Endodermal cell (in vitro differentiated cells): ENCODE measurements at regions not wholly inside any gene's neighbourhood (a gene's known extent, or its start where the extent isn't known, plus 50 kb on each side); places are given as distances from the start of the nearest gene placed in this dataset.

Experiments used
- DNase-seq: peaks from one replicate; pipeline ENCODE4 v3.0.0-alpha.2; 2017
- H3K27ac ChIP-seq: 2 replicates; pipeline ENCODE4 v1.5.1; 2013; ENCODE audit warnings: mild to moderate bottlenecking, low read depth, low read length, moderate library complexity
- H3K27me3 ChIP-seq: 2 replicates; pipeline ENCODE4 v1.6.1; 2013; ENCODE audit warnings: mild to moderate bottlenecking, low read length, moderate library complexity; ENCODE audit not compliant: insufficient read depth, control insufficient read depth, poor library complexity, severe bottlenecking
- H3K36me3 ChIP-seq: 2 replicates; pipeline ENCODE4 v1.7.0; 2013; ENCODE audit warnings: mild to moderate bottlenecking, low read length, moderate library complexity; ENCODE audit not compliant: control insufficient read depth, insufficient read depth
- H3K4me1 ChIP-seq: one replicate; pipeline ENCODE4 v1.7.0; 2013; ENCODE audit warnings: low read length; ENCODE audit not compliant: control insufficient read depth, insufficient read depth
- H3K4me3 ChIP-seq: 2 replicates; pipeline ENCODE4 v1.5.1; 2013; ENCODE audit warnings: mild to moderate bottlenecking, low read length, moderate library complexity
- H3K9ac ChIP-seq: 2 replicates; pipeline ENCODE4 v1.6.1; 2013; ENCODE audit warnings: mild to moderate bottlenecking, low read length, moderate library complexity; ENCODE audit not compliant: poor library complexity, severe bottlenecking; ENCODE audit errors: extremely low read depth
- H3K9me3 ChIP-seq: 2 replicates; pipeline ENCODE4 v1.6.1; 2013; ENCODE audit warnings: mild to moderate bottlenecking, low read length, moderate library complexity; ENCODE audit not compliant: control insufficient read depth
- H3K27ac Mint-ChIP-seq: 2 replicates; pipeline ENCODE4 v1.8.0; 2020; ENCODE audit warnings: mixed read lengths
- H3K27me3 Mint-ChIP-seq: 2 replicates; pipeline ENCODE4 v1.8.0; 2021; ENCODE audit warnings: mild to moderate bottlenecking, mixed read lengths; ENCODE audit not compliant: insufficient read depth
- H3K36me3 Mint-ChIP-seq: 2 replicates; pipeline ENCODE4 v1.8.0; 2020; ENCODE audit warnings: low read depth, mixed read lengths
- H3K4me1 Mint-ChIP-seq: 2 replicates; pipeline ENCODE4 v1.8.0; 2020; ENCODE audit warnings: mixed read lengths
- H3K4me3 Mint-ChIP-seq: 2 replicates; pipeline ENCODE4 v1.8.0; 2020; ENCODE audit warnings: mild to moderate bottlenecking, moderate library complexity, mixed read lengths
- H3K9me3 Mint-ChIP-seq: 2 replicates; pipeline ENCODE4 v1.8.0; 2020; ENCODE audit warnings: mild to moderate bottlenecking, mixed read lengths
- WGBS, 2 experiments: methylation state at CpG; one replicate each; pipeline versions ENCODE4 v1.1.5 to v1.1.7; 2013; ENCODE audit warnings: missing lambda C conversion rate in 2 of 2, mixed read lengths in 1 of 2; ENCODE audit not compliant: insufficient coverage in 1 of 2, insufficient read length in 1 of 2; 5-methylcytosine and 5-hydroxymethylcytosine counted together
- TF ChIP-seq, protein P1 (sequence below): fragments of 200-600 bp; sonication (generic); conservative IDR thresholded peaks from 2 replicates; pipeline ENCODE4 v1.5.0; 2021; ENCODE audit warnings: antibody characterized with exemption, mild to moderate bottlenecking

DNA sequence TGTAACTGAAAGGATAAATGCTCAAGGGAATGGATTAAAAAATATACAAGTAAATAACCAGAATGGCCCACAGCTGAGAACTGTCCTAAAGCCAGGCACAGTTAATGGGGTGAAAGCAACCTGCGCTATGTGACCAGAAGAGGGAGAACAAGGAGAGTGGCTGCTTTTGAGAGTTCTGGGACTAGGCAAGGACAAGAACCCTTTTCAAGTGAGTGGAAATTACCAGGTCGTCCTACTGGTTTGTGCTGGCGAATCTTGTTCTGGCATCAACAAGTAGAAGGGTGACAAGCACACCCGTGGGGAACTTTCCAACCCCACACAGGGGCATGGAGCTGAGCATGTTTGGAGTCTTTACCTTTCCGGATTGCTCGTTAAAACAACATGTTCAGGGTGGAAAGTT lies 82.8 kb downstream of the TMEM17 start:
- no peaks in the 10 kb centered on the region for H3K27me3 ChIP-seq
- WGBS, 2 experiments: 82 to 84% methylated on average over 4 to 6 of the region's 6 CpGs
- H3K4me1 Mint-ChIP-seq: no peaks in the 10 kb centered on the region
- H3K36me3 Mint-ChIP-seq: no peaks in the 10 kb centered on the region
- H3K9ac ChIP-seq: no peak overlapping the region
- H3K27me3 Mint-ChIP-seq: no peaks in the 10 kb centered on the region
- no peak overlapping the region for H3K4me3 ChIP-seq
- no peaks in the 10 kb centered on the region for H3K36me3 ChIP-seq
- H3K9me3 Mint-ChIP-seq: peaks cover 7% of the 10 kb centered on the region
- H3K27ac ChIP-seq: no peak overlapping the region
- no peak overlapping the region for H3K27ac Mint-ChIP-seq
- H3K4me3 Mint-ChIP-seq: no peak overlapping the region
- H3K4me1 ChIP-seq: no peaks in the 10 kb centered on the region
- peak; percentile 70 for DNase-seq
- TF ChIP-seq, protein P1, sequence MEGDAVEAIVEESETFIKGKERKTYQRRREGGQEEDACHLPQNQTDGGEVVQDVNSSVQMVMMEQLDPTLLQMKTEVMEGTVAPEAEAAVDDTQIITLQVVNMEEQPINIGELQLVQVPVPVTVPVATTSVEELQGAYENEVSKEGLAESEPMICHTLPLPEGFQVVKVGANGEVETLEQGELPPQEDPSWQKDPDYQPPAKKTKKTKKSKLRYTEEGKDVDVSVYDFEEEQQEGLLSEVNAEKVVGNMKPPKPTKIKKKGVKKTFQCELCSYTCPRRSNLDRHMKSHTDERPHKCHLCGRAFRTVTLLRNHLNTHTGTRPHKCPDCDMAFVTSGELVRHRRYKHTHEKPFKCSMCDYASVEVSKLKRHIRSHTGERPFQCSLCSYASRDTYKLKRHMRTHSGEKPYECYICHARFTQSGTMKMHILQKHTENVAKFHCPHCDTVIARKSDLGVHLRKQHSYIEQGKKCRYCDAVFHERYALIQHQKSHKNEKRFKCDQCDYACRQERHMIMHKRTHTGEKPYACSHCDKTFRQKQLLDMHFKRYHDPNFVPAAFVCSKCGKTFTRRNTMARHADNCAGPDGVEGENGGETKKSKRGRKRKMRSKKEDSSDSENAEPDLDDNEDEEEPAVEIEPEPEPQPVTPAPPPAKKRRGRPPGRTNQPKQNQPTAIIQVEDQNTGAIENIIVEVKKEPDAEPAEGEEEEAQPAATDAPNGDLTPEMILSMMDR: peak; percentile 74
- no peaks in the 10 kb centered on the region for H3K9me3 ChIP-seq

DNA sequence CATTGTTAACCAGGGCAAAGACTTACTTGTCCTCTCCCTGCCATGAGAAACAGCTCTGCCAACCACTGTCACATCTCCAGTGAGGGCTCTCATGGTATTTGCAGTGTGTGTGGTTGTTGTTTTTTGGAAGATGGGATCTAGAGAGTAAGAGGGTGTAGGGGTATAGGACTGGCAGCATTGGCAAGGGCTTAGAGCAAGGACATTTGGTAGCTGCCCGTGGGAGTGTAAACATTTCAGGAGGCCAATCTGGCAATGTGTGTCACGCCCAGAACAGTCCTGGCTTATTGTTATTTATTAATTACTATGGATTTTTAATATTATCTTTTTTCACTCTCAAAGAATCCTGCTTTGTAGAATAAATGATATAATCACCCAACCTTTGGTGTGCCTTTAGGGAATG lies 90.5 kb downstream of the TMEM17 start:
- Histone ChIP-seq H3K36me3 (no peaks in the 10 kb centered on the region), H3K9me3 (no peaks in the 10 kb centered on the region), H3K27me3 (no peaks in the 10 kb centered on the region), H3K9ac (no peak overlapping the region), H3K4me1 (peaks cover 11% of the 10 kb centered on the region), H3K27ac (no peak overlapping the region), H3K4me3 (no peak overlapping the region)
- H3K4me1 Mint-ChIP-seq: peaks cover 13% of the 10 kb centered on the region
- no peaks in the 10 kb centered on the region for H3K27me3 Mint-ChIP-seq
- DNase-seq: no peak
- no peak overlapping the region for H3K27ac Mint-ChIP-seq
- TF ChIP-seq, protein P1: no peak
- peaks cover 6% of the 10 kb centered on the region for H3K9me3 Mint-ChIP-seq
- H3K36me3 Mint-ChIP-seq: no peaks in the 10 kb centered on the region
- WGBS, 2 experiments: 89% methylated on average over 2 of the region's 2 CpGs; no CpG with 5 or more reads in 1 of the 2 experiments
- no peak overlapping the region for H3K4me3 Mint-ChIP-seq

DNA sequence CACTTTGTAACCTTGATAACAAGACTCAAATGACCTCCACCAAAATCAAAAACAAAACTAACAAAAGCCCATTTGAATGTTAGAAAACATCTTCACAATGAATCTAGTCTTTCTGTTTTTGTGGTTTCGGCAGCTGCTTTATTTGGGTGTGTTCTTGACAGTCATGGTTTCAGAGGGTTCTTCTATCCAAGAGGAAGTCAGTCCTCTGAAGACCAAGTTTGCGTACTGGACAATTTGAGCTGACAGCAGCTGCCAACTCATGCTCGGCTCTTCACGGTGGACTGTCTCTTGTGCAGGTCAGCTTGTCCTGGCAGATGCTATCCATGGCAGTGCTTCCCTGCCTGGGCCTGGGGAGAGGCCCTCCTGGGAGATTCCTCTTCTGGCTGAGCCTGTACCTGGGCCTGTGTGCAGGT lies 91.0 kb downstream of the TMEM17 start:
- TF ChIP-seq, protein P1: no peak
- H3K9me3 Mint-ChIP-seq: peaks cover 6% of the 10 kb centered on the region
- Histone ChIP-seq H3K4me1 (peaks cover 11% of the 10 kb centered on the region), H3K9me3 (no peaks in the 10 kb centered on the region), H3K4me3 (no peak overlapping the region), H3K27me3 (no peaks in the 10 kb centered on the region), H3K9ac (no peak overlapping the region), H3K36me3 (no peaks in the 10 kb centered on the region), H3K27ac (no peak overlapping the region)
- DNase-seq: no peak
- H3K27me3 Mint-ChIP-seq: no peaks in the 10 kb centered on the region
- no peak overlapping the region for H3K4me3 Mint-ChIP-seq
- WGBS, 2 experiments: 88 to 100% methylated on average over 4 of the region's 4 CpGs
- no peaks in the 10 kb centered on the region for H3K36me3 Mint-ChIP-seq
- H3K27ac Mint-ChIP-seq: no peak overlapping the region
- peaks cover 13% of the 10 kb centered on the region for H3K4me1 Mint-ChIP-seq
